ENCODE measurements at regions not wholly inside any gene's neighbourhood (a gene's known extent, or its start where the extent isn't known, plus 50 kb on each side); places are given as distances from the start of the nearest gene placed in this dataset.

DNA sequence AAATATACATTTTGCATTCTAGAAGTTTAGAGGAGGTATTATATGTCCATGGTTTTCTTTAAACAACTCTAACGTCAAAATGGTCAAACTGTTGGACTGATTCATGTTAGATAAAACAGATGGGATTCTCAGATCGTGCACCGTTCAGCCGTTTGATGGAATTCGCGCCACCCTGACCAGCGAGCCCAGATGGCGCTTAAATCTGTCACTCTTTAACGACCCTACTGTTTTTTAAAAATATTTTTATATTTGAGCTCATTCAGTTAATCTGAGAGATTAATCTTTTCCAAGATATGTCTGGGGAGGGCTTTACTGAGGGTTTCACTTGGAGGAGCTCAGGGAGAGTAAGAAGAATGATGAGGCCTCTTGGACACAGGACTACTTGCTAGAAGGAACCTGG lies 164.4 kb downstream of the TM9SF2 start:
- intact Hi-C loops (cut with micrococcal nuclease) = no loop called here
- ChIA-PET POLR2A (no interaction called here), CTCF (no interaction called here)
- DNase-seq = no peak
- Mint-ChIP-seq H3K36me3 (no peaks in the 10 kb centered on the region), H3K4me1 (ENCODE audit: low read depth) (peaks cover 3% of the 10 kb centered on the region), H3K4me3 (no peak overlapping the region), H3K27ac (no peak overlapping the region), H3K27me3 (no peaks in the 10 kb centered on the region), H3K9me3 (no peaks in the 10 kb centered on the region)

DNA sequence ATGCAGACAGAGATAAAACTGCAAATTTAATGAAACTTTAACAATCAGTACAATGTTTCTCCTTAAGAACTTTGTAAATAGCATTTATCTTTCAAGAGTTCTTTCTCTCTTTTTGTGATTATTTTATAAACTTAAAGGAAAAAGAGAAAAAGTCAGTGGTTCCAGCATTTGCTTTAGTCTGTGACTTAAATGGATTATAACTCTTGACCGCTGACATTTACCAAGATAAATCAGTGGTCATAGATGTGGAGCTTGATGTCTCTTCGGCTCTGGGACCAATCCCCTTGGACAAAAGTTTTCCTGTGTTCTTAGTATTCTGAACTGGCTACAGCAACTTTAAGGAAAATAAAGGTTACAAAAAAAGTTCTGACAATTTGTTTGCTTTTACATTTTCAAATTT lies 162.6 kb downstream of the TM9SF2 start:
- Mint-ChIP-seq H3K27me3 (no peaks in the 10 kb centered on the region), H3K4me3 (no peak overlapping the region), H3K27ac (no peak overlapping the region), H3K4me1 (ENCODE audit: low read depth) (peaks cover 12% of the 10 kb centered on the region), H3K36me3 (no peaks in the 10 kb centered on the region), H3K9me3 (no peaks in the 10 kb centered on the region)
- DNase-seq = no peak
- ChIA-PET POLR2A (no interaction called here), CTCF (interaction anchor here (0.9 kb wide), 1 partner anchor 1464 kb away, joined by 3 read pairs; no protein-coding TSS in a partner anchor)
- intact Hi-C loops (cut with micrococcal nuclease) = no loop called here

DNA sequence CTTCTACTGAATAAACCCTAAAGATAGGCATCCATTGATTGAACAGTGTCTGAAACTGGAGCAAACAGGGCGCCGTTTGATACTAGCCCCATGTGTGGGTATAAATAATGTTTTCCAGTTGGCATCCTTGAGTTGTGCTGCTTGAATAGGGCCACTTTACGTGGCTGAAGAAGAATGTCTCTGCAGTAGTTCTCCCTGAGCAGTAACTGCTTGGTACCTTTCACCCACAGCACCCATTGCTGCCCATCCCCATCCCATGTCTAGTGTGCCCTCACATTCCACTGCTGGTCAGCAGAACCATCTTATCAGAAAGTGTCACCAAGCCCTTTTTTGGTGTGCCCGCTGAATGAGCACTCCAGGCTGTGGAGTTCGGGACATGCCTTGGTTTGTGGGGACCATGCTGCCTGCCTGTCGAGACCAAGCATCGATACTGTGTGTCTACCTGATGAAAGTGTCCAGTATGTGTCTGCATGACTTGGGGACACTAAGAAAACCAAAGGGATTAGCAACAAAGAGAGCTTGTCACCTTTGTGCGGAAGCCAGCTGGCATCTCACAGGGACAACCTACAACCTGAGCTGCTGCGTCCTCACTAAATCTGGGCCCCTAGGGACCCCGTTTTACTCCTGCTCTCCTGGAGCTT lies 162.0 kb downstream of the TM9SF2 start:
- Mint-ChIP-seq H3K27me3 (no peaks in the 10 kb centered on the region), H3K4me1 (ENCODE audit: low read depth) (peaks cover 15% of the 10 kb centered on the region), H3K36me3 (no peaks in the 10 kb centered on the region), H3K4me3 (no peak overlapping the region), H3K27ac (no peak overlapping the region), H3K9me3 (no peaks in the 10 kb centered on the region)
- POLR2A ChIA-PET = no interaction called here
- CTCF ChIA-PET = interaction anchor here (0.9 kb wide), 1 partner anchor 1465 kb away, joined by 3 read pairs; no protein-coding TSS in a partner anchor
- intact Hi-C loops (cut with micrococcal nuclease) = no loop called here
- no peak for DNase-seq

DNA sequence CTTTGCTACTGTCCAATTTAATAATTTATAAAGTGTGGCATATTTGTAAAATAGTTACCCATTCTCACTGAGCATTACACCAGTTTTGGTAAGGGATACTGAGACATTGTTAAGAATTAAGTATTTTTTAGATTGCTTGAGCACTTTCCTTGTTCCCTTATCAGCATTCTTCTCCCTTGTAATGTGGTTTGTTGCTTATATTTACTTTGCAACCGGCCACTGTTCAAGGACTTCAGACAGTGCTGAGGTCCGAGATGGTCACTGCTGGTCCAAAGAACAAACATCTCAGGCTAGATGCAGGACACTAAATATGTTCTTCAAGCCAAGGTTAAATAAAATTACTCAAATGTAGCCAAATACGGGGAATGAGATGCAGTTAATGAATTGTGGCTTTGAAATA lies 161.4 kb downstream of the TM9SF2 start:
- H3K4me3 Mint-ChIP-seq = no peak overlapping the region
- intact Hi-C loops (cut with micrococcal nuclease) = no loop called here
- CTCF ChIA-PET = no interaction called here
- H3K27me3 Mint-ChIP-seq = no peaks in the 10 kb centered on the region
- no peaks in the 10 kb centered on the region for H3K36me3 Mint-ChIP-seq
- H3K27ac Mint-ChIP-seq = no peak overlapping the region
- POLR2A ChIA-PET = no interaction called here
- no peaks in the 10 kb centered on the region for H3K9me3 Mint-ChIP-seq
- peaks cover 20% of the 10 kb centered on the region for H3K4me1 Mint-ChIP-seq (ENCODE audit: low read depth)
- no peak for DNase-seq

DNA sequence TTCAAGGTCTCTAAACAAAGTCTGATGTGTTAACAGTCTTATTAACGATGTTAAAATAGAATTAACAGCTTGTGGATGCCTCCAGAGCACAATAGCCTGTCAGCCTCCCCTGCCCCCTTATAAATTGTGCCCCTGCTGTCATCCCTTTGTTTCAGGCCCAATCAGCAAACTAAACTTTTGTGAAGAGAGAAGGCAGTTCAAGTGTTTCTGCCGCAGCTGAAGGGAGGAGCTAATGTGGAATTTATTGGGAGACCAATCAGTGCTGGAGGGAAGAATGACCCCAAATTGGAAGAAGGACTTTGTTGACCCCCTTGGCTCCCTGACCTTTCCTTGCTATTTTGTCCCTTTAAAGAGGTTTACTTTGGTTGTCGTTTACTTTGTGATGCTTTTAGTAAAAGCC lies 160.5 kb downstream of the TM9SF2 start:
- H3K36me3 Mint-ChIP-seq = no peaks in the 10 kb centered on the region
- no peak overlapping the region for H3K27ac Mint-ChIP-seq
- peaks cover 28% of the 10 kb centered on the region for H3K4me1 Mint-ChIP-seq (ENCODE audit: low read depth)
- no peaks in the 10 kb centered on the region for H3K9me3 Mint-ChIP-seq
- DNase-seq = no peak
- H3K4me3 Mint-ChIP-seq = no peak overlapping the region
- intact Hi-C loops (cut with micrococcal nuclease) = no loop called here
- no peaks in the 10 kb centered on the region for H3K27me3 Mint-ChIP-seq
- ChIA-PET CTCF (no interaction called here), POLR2A (no interaction called here)

DNA sequence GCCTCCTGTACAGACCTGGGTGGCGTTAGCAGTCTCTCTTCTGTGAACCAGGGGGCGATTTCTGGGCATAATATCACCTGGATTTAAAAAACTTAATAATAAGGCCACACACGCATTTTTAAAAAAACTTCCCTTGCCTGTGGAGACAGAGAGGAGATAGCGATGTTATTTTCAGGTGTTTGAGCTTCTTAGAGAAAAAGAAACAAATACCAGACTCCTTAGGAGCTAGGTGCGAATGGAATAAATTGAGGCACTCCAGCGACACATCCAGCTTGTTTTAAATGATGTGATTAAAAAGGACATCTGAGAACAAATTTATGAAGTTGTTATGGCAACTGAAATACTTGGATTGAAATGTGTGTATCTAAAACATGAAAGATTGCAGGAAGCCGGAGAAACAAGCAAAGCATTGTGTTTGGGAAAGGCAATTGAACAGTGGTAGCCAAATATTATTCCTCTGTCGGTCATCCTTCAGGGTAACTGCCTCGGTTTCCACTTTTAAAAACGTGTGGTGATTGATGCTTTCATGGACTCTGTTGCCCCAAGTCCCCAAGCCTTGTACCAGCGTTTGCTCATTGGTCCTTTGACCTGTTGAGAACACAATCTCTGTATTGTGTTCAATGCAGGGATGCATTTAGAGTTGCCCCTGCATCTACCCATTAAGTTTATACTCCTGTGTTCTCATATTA lies 158.7 kb downstream of the TM9SF2 start:
- Mint-ChIP-seq H3K36me3 (no peaks in the 10 kb centered on the region), H3K27me3 (no peaks in the 10 kb centered on the region), H3K9me3 (no peaks in the 10 kb centered on the region), H3K4me3 (no peak overlapping the region), H3K4me1 (ENCODE audit: low read depth) (peaks cover 45% of the 10 kb centered on the region), H3K27ac (no peak overlapping the region)
- DNase-seq = no peak
- intact Hi-C loops (cut with micrococcal nuclease) = loop anchor here (5.0 to 10.0 kb wide), 8 partner anchors 118 to 1465 kb away; partner anchors contain the start of gene GGACT
- ChIA-PET POLR2A (no interaction called here), CTCF (interaction anchor here (1.3 to 1.4 kb wide), 2 partner anchors 256 to 576 kb away, joined by 3 to 4 read pairs; no protein-coding TSS in a partner anchor)

DNA sequence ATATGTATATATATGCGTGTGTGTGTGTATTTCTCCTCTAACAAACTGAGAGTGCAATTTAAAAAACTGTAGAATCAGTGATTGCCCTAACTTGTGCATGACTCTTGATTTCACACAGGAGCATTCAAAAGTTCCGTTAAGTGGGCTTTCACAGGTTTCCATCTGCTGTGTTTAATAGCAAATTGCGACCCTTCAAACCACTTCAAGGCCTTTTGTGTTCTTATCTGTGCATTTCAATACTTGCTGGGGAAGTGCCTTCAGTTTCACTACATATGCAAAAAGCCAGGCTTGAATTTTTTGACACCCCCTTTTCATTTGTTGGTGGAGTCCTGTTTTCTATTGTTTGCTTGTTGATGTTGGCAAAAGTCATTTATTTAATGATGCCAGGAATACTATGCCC lies 158.0 kb downstream of the TM9SF2 start:
- H3K27ac Mint-ChIP-seq = no peak overlapping the region
- no peaks in the 10 kb centered on the region for H3K36me3 Mint-ChIP-seq
- no peak overlapping the region for H3K4me3 Mint-ChIP-seq
- no peaks in the 10 kb centered on the region for H3K27me3 Mint-ChIP-seq
- no peak for DNase-seq
- H3K4me1 Mint-ChIP-seq (ENCODE audit: low read depth) = peaks cover 45% of the 10 kb centered on the region
- CTCF ChIA-PET = interaction anchor here (1.4 to 4.6 kb wide), 3 partner anchors 241 to 856 kb away, joined by 4 to 22 read pairs (median 10); no protein-coding TSS in a partner anchor
- H3K9me3 Mint-ChIP-seq = no peaks in the 10 kb centered on the region
- POLR2A ChIA-PET = no interaction called here
- intact Hi-C loops (cut with micrococcal nuclease) = loop anchor here (5.0 to 10.0 kb wide), 8 partner anchors 117 to 1466 kb away; partner anchors contain the start of gene GGACT

DNA sequence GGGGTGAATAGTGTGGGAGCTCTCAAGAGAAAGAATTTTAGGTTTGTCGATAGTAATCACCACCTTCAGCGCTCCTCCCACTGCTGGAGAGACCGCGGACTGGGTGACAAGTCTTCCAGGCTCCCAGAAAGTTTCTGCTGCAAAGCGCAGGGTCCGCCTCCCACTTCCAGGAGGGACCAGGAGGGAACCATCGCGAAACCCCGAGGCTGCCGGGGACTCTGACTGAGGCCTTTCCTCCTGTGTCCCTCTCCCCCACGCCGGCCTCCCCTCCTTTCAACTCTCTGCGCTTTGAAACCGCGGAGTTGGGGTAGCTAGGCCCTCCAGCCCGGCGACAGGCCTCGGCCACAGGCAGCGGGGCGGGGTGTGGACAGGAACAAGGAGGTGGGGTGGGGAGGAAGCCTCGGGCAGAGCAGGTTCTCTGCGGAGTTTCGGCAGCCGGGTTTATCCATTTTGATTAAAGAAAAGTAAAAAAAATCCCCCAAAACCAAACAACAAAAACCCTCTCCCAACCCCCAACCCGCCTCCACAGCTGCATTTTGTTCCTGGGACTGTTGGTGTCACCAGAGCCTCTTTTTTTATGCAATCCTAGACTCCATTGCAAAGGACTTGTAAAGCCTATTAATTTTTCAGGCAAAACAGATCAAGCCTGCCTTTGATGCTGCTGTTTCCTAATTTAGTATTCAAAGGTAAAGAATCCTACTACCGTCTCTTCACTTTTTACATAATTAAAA lies 157.2 kb downstream of the TM9SF2 start:
- intact Hi-C loops (cut with micrococcal nuclease) = loop anchor here (1.0 to 10.0 kb wide), 9 partner anchors 116 to 1466 kb away; partner anchors contain the start of gene GGACT
- no peaks in the 10 kb centered on the region for H3K36me3 Mint-ChIP-seq
- peak overlapping the region; percentile 55 for H3K27ac Mint-ChIP-seq
- peaks cover 45% of the 10 kb centered on the region for H3K4me1 Mint-ChIP-seq (ENCODE audit: low read depth)
- H3K27me3 Mint-ChIP-seq = no peaks in the 10 kb centered on the region
- peak overlapping the region; percentile 70 for H3K4me3 Mint-ChIP-seq
- H3K9me3 Mint-ChIP-seq = no peaks in the 10 kb centered on the region
- ChIA-PET POLR2A (no interaction called here), CTCF (interaction anchor here (0.6 to 4.6 kb wide), 10 partner anchors 217 to 1441 kb away, joined by 3 to 22 read pairs (median 6); no protein-coding TSS in a partner anchor)
- DNase-seq = peak; percentile 72

DNA sequence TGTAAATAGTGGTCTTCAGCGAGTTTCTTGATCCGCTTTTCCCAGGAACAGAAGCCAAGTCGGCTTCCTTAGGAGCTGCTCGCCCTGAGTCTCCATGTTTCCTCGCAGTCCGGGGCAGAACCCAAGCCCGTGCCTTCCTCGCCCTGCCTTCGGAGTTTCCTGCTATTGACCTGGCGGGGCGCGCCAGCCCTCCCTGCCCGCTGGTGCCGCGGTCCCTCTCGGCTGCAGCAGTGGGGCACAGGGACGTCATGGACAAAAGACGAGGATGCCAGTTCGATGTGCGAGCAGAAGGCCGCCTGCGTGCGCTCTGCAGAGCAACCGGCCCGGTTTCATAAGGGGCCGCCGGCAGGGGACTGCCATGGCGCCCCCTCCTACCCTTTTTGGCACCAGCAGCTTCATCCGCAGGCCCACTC lies 156.6 kb downstream of the TM9SF2 start:
- POLR2A ChIA-PET = no interaction called here
- DNase-seq = peak; percentile 37
- no peaks in the 10 kb centered on the region for H3K36me3 Mint-ChIP-seq
- CTCF ChIA-PET = interaction anchor here (0.6 to 4.6 kb wide), 10 partner anchors 159 to 1442 kb away, joined by 3 to 22 read pairs (median 6); no protein-coding TSS in a partner anchor
- no peaks in the 10 kb centered on the region for H3K27me3 Mint-ChIP-seq
- no peak overlapping the region for H3K27ac Mint-ChIP-seq
- H3K9me3 Mint-ChIP-seq = no peaks in the 10 kb centered on the region
- peaks cover 45% of the 10 kb centered on the region for H3K4me1 Mint-ChIP-seq (ENCODE audit: low read depth)
- intact Hi-C loops (cut with micrococcal nuclease) = loop anchor here (1.0 to 10.0 kb wide), 13 partner anchors 116 to 1467 kb away; partner anchors contain the start of genes GGACT and PCCA
- peak overlapping the region; percentile 70 for H3K4me3 Mint-ChIP-seq

DNA sequence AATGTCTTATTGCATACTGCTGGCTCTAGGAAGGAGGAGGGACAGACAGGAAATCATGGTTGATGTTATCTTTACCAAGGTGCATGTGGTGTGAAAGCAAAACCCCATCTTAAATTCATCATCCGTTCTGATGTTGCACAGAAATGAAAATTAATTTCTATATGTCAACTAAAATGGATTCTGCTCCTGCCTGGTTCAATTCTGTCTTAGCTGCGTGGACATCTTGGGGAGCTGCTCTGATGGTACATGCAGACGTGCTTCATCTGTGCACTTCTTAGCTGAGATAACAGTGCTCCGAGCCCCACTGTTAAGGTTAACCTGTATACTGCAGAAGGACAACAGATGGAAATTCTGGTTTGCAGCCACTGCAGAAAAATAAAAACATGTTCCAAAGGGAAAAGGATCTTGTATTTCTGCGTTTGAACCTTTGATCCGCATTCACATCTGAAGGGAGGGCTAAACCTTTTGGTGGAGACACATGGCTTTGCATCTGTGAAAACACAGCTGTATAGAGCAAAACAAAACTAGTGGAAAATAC lies 155.6 kb downstream of the TM9SF2 start:
- Mint-ChIP-seq H3K4me1 (ENCODE audit: low read depth) (peaks cover 44% of the 10 kb centered on the region), H3K36me3 (no peaks in the 10 kb centered on the region)
- intact Hi-C loops (cut with micrococcal nuclease) = loop anchor here (1.0 to 10.0 kb wide), 18 partner anchors 51 to 1468 kb away; partner anchors contain the start of genes CLYBL, GGACT and PCCA

DNA sequence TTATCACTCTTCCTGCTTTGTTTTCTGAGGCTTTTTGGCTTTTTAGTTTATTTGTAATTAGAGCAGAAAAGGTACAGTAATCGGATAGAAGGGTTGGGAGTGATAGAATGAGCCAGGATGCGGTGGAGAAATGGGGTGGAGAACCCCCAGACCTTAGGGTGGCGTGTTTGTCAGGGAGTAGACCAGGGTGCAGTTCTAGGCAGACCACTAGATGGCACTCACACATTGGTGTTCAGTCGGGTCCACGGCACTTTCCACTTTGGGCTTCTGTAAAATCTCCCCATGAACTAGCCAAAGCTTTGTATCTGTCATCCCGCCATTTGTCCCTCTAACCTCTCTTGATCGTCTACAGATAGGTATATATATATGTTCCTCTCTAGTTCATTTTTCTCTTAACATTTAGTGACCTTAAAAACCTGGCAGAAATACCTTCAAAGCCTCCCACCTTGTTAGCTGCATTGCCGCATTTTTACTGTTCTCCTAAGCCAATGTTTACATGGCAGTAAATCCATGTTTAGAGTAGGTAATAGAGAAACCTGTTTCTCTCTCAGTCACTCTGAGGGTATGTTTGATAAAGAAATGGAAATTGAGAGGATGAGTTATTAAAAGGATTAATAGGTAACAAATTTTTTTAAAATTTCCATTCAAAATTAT lies 154.9 kb downstream of the TM9SF2 start:
- ChIA-PET POLR2A (interaction anchor here (0.8 kb wide), 1 partner anchor 715 kb away, joined by 3 read pairs; no protein-coding TSS in a partner anchor), CTCF (interaction anchor here (0.5 to 4.6 kb wide), 66 partner anchors 9 to 1488 kb away, joined by 3 to 27 read pairs (median 4); partner anchors contain the start of genes CLYBL, GGACT, PCCA and ZIC2)
- intact Hi-C loops (cut with micrococcal nuclease) = loop anchor here (1.0 to 10.0 kb wide), 17 partner anchors 50 to 1469 kb away; partner anchors contain the start of genes CLYBL, GGACT and PCCA
- Mint-ChIP-seq H3K27ac (peak overlapping the region; percentile 38), H3K27me3 (no peaks in the 10 kb centered on the region), H3K9me3 (no peaks in the 10 kb centered on the region), H3K36me3 (no peaks in the 10 kb centered on the region), H3K4me1 (ENCODE audit: low read depth) (peaks cover 42% of the 10 kb centered on the region), H3K4me3 (no peak overlapping the region)
- DNase-seq = peak; percentile 88

More for the DNA sequence above, 155.6 kb downstream of the TM9SF2 start:
- Mint-ChIP-seq H3K27me3 (no peaks in the 10 kb centered on the region), H3K9me3 (no peaks in the 10 kb centered on the region), H3K27ac (peak overlapping the region; percentile 40), H3K4me3 (peak overlapping the region; percentile 42)
- ChIA-PET CTCF (interaction anchor here (0.6 to 4.6 kb wide), 63 partner anchors 10 to 1487 kb away, joined by 3 to 27 read pairs (median 4); partner anchors contain the start of genes CLYBL, GGACT, PCCA and ZIC2), POLR2A (no interaction called here)
- DNase-seq = peak; percentile 23

All from activated CD4-positive, alpha-beta memory T cell treated with anti-CD3 and anti-CD28 coated beads for 36 hours (primary cell).